ENCODE measurements at regions not wholly inside any gene's neighbourhood (a gene's known extent, or its start where the extent isn't known, plus 50 kb on each side); places are given as distances from the start of the nearest gene placed in this dataset.

- no peaks in the 10 kb centered on the region for H3K36me3 ChIP-seq (ENCODE audit: control insufficient read depth, insufficient read depth, low read length)
- no peak for DNase-seq (ENCODE audit: low read depth)
- H3K4me3 ChIP-seq (ENCODE audit: low read depth, low read length): no peak overlapping the region
- no peak for TF ChIP-seq CTCF (IDR thresholded peaks at IDR 0.05; ENCODE audit: insufficient read depth, low read length, poor library complexity, severe bottlenecking)
- no peaks in the 10 kb centered on the region for H3K27me3 ChIP-seq (ENCODE audit: control insufficient read depth, insufficient read depth, low read length)
These were observed 393.4 kb downstream of the MIAT start for GRCh38 chr22:27050771-27051170.

GRCh38 chr22:27051407-27051806, 394.0 kb downstream of the MIAT start:
- no peaks in the 10 kb centered on the region for H3K36me3 ChIP-seq (ENCODE audit: control insufficient read depth, insufficient read depth, low read length)
- H3K27me3 ChIP-seq (ENCODE audit: control insufficient read depth, insufficient read depth, low read length): no peaks in the 10 kb centered on the region
- no peak overlapping the region for H3K4me3 ChIP-seq (ENCODE audit: low read depth, low read length)
- no peak for TF ChIP-seq CTCF (IDR thresholded peaks at IDR 0.05; ENCODE audit: insufficient read depth, low read length, poor library complexity, severe bottlenecking)
- DNase-seq (ENCODE audit: low read depth): no peak

- TF ChIP-seq CTCF (IDR thresholded peaks at IDR 0.05; ENCODE audit: insufficient read depth, low read length, poor library complexity, severe bottlenecking): no peak
- no peaks in the 10 kb centered on the region for H3K27me3 ChIP-seq (ENCODE audit: control insufficient read depth, insufficient read depth, low read length)
These were observed 400.3 kb downstream of the MIAT start for GRCh38 chr22:27057717-27058116.

GRCh38 chr22:27060190-27060589, 402.8 kb downstream of the MIAT start:
- Histone ChIP-seq H3K27me3 (ENCODE audit: control insufficient read depth, insufficient read depth, low read length) (no peaks in the 10 kb centered on the region), H3K4me3 (ENCODE audit: low read depth, low read length) (no peak overlapping the region), H3K36me3 (ENCODE audit: control insufficient read depth, insufficient read depth, low read length) (no peaks in the 10 kb centered on the region)
- no peak for TF ChIP-seq CTCF (IDR thresholded peaks at IDR 0.05; ENCODE audit: insufficient read depth, low read length, poor library complexity, severe bottlenecking)
- DNase-seq (ENCODE audit: low read depth): no peak

More at GRCh38 chr22:27057717-27058116, 400.3 kb downstream of the MIAT start:
- no peak for DNase-seq (ENCODE audit: low read depth)
- H3K4me3 ChIP-seq (ENCODE audit: low read depth, low read length): no peak overlapping the region
- H3K36me3 ChIP-seq (ENCODE audit: control insufficient read depth, insufficient read depth, low read length): no peaks in the 10 kb centered on the region

GRCh38 chr22:27062910-27063309, 405.5 kb downstream of the MIAT start:
- no peak overlapping the region for H3K4me3 ChIP-seq (ENCODE audit: low read depth, low read length)
- H3K27me3 ChIP-seq (ENCODE audit: control insufficient read depth, insufficient read depth, low read length): no peaks in the 10 kb centered on the region
- H3K36me3 ChIP-seq (ENCODE audit: control insufficient read depth, insufficient read depth, low read length): no peaks in the 10 kb centered on the region
- TF ChIP-seq CTCF (IDR thresholded peaks at IDR 0.05; ENCODE audit: insufficient read depth, low read length, poor library complexity, severe bottlenecking): no peak
- DNase-seq (ENCODE audit: low read depth): no peak

GRCh38 chr22:27063406-27063805, 406.0 kb downstream of the MIAT start:
- Histone ChIP-seq H3K27me3 (ENCODE audit: control insufficient read depth, insufficient read depth, low read length) (no peaks in the 10 kb centered on the region), H3K4me3 (ENCODE audit: low read depth, low read length) (no peak overlapping the region), H3K36me3 (ENCODE audit: control insufficient read depth, insufficient read depth, low read length) (no peaks in the 10 kb centered on the region)
- no peak for DNase-seq (ENCODE audit: low read depth)
- no peak for TF ChIP-seq CTCF (IDR thresholded peaks at IDR 0.05; ENCODE audit: insufficient read depth, low read length, poor library complexity, severe bottlenecking)

Measured in kidney epithelial cell (primary cell).